Neural cell (in vitro differentiated cells): ENCODE measurements at regions not wholly inside any gene's neighbourhood (a gene's known extent, or its start where the extent isn't known, plus 50 kb on each side); places are given as distances from the start of the nearest gene placed in this dataset.
"Not testable (repeated sequence)": the region's sequence is repeated elsewhere in the genome, so short reads cannot be mapped to it uniquely, and the experiment has no call there.

Experiments
- CTCF ChIP-seq: fragments of 450-650 bp; IDR thresholded peaks from 2 replicates; pipeline ENCODE4 v1.5.1; 2014; ENCODE audit warnings: antibody characterized with exemption, mild to moderate bottlenecking, moderate library complexity; ENCODE audit not compliant: poor library complexity, severe bottlenecking
- EZH2 ChIP-seq: fragments of 200-600, 300-800 bp; shearing (Covaris generic), sonication (generic); IDR thresholded peaks from 2 replicates; pipeline ENCODE4 v1.6.1; 2014; ENCODE audit warnings: antibody characterized with exemption, low read length, borderline replicate concordance, mild to moderate bottlenecking; ENCODE audit not compliant: insufficient read depth, poor library complexity, severe bottlenecking
- POLR2AphosphoS5 ChIP-seq: IDR thresholded peaks from 2 replicates; pipeline ENCODE4 v1.6.1; 2012
- TAF1 ChIP-seq: IDR thresholded peaks from 2 replicates; pipeline ENCODE4 v1.6.1; 2012; ENCODE audit warnings: low read depth

GRCh38 chrX:41018391-41019040 is 66.7 kb upstream of the USP9X start:
- not testable (repeated sequence) for TF ChIP-seq CTCF, EZH2, TAF1, POLR2AphosphoS5
